ENCODE measurements at regions not wholly inside any gene's neighbourhood (a gene's known extent, or its start where the extent isn't known, plus 50 kb on each side); places are given as distances from the start of the nearest gene placed in this dataset.
A peak's percentile ranks its signal among the peaks of the same experiment; 100 is the strongest.
"Not testable (repeated sequence)": the region's sequence is repeated elsewhere in the genome, so short reads cannot be mapped to it uniquely, and the experiment has no call there.

GRCh38 chr5:101153526-101153925 is 250.4 kb upstream of the ST8SIA4 start:
- DNase-seq, result no peak

- no peak for DNase-seq
Observed at GRCh38 chr5:101143526-101143925, 240.4 kb upstream of the ST8SIA4 start.

DNA sequence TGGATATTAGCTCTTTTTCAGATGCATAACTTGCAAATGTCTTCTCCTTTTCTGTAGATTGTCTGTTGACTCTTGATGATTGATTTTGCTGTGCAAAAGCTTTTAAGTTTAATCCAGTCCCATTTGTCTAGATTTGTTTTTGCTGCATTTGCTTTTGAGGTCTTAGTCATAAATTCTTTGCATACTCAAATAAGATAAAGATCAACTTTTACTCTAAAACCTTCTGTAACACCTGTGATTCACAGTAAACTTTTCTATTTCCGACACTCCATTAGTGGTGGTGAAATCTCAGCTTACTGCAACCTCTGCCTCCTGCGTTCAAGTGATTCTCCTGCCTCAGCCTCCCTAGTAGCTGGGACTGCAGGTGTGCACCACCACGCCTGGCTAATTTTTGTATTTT is 239.0 kb upstream of the ST8SIA4 start:
- no peak for DNase-seq

- no peak for DNase-seq
Observed at GRCh38 chr5:101136454-101136853, 233.4 kb upstream of the ST8SIA4 start.

GRCh38 chr5:101123363-101123762 is 220.3 kb upstream of the ST8SIA4 start:
- no peak for DNase-seq

DNA sequence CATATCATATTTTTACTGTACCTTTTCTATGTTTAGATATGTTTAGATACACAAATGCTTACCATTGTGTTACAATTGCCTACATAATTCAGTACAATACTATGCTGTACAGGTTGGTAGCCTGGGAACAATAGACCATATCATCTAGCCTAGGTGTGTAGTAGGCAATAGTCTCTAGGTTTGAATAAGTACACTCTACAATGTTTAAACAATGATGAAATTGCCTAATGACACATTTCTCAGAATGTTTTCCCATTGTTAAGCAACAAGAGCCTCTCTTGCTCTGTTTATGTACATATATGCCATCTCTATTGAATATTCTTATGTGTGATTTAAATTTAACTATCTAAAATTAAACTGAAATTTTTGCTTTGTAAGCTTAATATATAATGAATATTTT is 209.6 kb upstream of the ST8SIA4 start:
- no peak for DNase-seq

DNA sequence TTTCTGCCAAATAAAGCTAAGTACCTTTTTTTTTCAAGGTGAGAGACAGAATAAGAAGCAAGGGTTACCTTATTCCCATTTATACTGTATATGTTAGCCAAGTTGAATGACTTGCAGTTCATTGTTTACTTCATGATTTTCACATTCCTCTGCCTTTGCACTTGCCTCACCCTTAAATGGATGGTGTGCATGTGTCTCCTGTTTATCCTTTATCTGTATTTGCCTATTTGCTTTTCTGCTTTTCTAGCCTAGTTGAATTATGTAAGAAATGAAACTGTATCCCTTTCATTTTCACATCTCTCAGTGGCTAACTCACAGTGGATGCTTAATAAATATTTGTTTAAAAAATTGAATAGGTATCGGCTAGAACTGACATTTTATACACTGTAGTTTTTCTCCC is 200.8 kb upstream of the ST8SIA4 start:
- DNase-seq, result no peak

- DNase-seq, result no peak
Observed at GRCh38 chr5:101102506-101102905, 199.4 kb upstream of the ST8SIA4 start.

DNA sequence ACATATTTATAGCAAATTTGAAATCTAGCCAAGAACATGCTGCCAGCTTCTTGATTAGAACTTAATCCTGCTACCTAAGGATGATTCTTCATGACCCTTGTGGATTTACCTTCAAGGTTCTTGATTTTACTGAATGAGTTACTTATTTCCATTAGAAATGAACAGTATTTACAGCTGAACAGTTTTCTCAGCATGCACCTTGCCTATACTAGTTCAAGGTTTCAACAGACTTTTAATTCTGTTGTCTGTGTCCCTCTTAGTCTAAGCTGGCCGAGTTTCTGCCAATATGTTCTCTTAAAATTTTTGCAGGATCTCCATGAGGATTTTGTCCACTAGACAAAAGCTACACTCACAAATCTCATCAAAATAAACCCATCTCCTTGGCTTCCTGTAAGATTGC is 188.8 kb upstream of the ST8SIA4 start:
- DNase-seq, result no peak

GRCh38 chr5:101084353-101084752 is 181.3 kb upstream of the ST8SIA4 start:
- DNase-seq, result no peak

GRCh38 chr5:101080462-101081240 is 177.6 kb upstream of the ST8SIA4 start:
- no peak for DNase-seq

- DNase-seq, result no peak
Observed at GRCh38 chr5:101068298-101068697, 165.2 kb upstream of the ST8SIA4 start.

DNA sequence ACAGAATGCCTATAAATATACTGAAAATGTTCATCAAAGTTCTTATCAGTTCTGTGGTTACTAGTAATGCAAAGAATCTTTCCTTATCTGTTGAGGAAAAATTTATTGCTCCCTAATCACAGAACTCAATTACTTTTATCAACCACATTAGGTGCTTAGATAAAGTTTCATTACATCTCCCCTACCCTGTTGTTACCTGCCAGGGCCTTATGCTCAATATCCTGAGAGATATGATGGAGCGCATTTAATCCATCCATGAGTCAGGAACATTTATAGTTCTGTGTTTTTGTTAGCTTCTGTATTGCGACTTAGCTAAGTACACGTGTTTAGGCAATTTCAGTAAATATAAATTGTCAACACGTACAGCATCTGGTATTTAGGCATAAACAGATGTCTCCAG is 164.3 kb upstream of the ST8SIA4 start:
- DNase-seq, result no peak

- DNase-seq, result no peak
Observed at GRCh38 chr5:101062902-101063301, 159.8 kb upstream of the ST8SIA4 start.

GRCh38 chr5:101047181-101047580 is 144.1 kb upstream of the ST8SIA4 start:
- DNase-seq, result no peak

DNA sequence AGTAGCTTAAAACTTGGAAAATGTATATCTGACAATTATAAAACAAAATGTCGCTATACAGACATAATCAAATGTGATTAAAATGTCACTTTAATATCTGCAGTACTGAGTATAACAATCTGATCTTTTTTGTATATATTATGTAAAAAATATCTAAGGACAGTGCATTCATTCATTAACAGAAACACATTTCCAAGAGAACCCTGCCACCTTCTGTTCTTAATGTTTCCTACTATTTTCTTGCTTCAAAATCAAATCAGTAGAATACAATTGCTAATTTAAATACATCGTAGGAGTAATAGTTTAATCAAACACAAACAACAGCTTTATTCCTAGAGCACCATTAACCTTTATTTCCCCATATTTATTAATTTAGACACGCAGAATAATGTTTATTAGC is 142.6 kb upstream of the ST8SIA4 start:
- DNase-seq, result peak; percentile 10

GRCh38 chr5:101040002-101040401 is 136.9 kb upstream of the ST8SIA4 start:
- not testable (repeated sequence) for DNase-seq

- DNase-seq, result no peak
Observed at GRCh38 chr5:101036778-101037177, 133.7 kb upstream of the ST8SIA4 start.

DNA sequence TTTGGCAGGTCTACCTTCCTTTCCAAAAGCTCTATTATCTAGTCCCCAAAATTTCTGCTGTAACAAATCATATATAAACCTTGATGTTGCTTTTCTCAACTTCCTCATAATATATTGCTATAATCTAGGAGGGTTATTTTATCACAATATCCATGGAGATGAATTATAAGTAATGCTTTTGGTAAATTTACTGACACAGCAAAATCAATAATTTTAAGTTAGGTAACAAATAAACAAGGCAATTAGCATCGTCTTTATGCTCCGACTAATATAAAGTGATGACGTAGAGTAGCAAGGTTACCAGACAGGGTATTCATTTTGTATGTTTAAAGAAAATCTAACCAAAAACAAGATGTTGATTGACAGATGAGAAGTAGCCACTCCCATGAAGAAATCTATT is 132.3 kb upstream of the ST8SIA4 start:
- DNase-seq, result no peak

- DNase-seq, result no peak
Observed at GRCh38 chr5:101024299-101024698, 121.2 kb upstream of the ST8SIA4 start.

GRCh38 chr5:101018299-101018698 is 115.2 kb upstream of the ST8SIA4 start:
- peak; percentile 14 for DNase-seq

GRCh38 chr5:101012880-101013279 is 109.8 kb upstream of the ST8SIA4 start:
- no peak for DNase-seq

GRCh38 chr5:101009758-101010519 is 106.9 kb upstream of the ST8SIA4 start:
- peak; percentile 64 for DNase-seq

GRCh38 chr5:100992354-100992753 is 89.3 kb upstream of the ST8SIA4 start:
- no peak for DNase-seq
